ENCODE measurements at regions not wholly inside any gene's neighbourhood (a gene's known extent, or its start where the extent isn't known, plus 50 kb on each side); places are given as distances from the start of the nearest gene placed in this dataset.
"Not testable (repeated sequence)": the region's sequence is repeated elsewhere in the genome, so short reads cannot be mapped to it uniquely, and the experiment has no call there.

- no peak for DNase-seq (ENCODE audit: low read depth)
These were observed 328.3 kb upstream of the IL12A start for GRCh38 chr3:159660326-159660725.

DNA sequence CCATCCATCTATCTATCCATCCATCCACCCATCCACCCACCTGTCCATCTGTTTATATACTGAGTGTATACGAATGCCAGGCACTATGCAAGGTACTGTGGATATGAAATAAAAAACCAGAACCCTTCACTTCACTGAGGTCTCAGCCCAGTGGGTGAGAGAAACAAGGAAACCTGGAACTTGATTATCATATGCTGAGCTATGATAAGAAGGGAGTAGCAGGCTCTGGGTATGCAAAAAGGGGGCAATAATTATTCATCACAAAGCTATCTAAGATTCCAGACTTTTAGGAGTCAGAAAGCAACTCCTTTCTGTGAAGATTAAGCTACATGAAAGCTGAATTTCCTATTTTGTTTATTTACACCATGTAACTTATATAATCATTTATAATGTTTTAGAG lies 327.7 kb upstream of the IL12A start:
- no peak for DNase-seq (ENCODE audit: low read depth)

GRCh38 chr3:159662549-159662948 lies 326.1 kb upstream of the IL12A start:
- DNase-seq (ENCODE audit: low read depth) = no peak

- no peak for DNase-seq (ENCODE audit: low read depth)
These were observed 324.6 kb upstream of the IL12A start for GRCh38 chr3:159664006-159664405.

- DNase-seq (ENCODE audit: low read depth) = no peak
These were observed 324.0 kb upstream of the IL12A start for GRCh38 chr3:159664653-159665052.

DNA sequence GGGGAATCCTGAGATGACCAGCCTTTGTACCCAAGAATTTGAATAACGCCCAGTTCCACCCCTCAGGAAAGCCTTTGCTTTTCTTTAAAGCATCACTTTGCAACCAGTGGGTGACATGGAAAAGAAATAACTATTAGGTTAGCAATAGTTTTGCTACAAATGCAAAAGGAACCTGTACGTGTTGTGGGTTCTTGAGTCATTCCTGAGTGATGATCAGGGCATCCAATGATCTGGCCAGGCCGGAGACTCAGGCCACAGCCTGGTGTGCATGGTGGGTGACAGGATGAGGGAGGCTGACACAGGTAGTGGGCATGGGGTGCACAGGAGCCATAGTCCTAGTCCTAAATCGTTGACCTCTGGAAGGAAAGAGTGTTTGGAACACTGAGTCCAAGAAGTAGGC lies 321.4 kb upstream of the IL12A start:
- DNase-seq (ENCODE audit: low read depth) = no peak

DNA sequence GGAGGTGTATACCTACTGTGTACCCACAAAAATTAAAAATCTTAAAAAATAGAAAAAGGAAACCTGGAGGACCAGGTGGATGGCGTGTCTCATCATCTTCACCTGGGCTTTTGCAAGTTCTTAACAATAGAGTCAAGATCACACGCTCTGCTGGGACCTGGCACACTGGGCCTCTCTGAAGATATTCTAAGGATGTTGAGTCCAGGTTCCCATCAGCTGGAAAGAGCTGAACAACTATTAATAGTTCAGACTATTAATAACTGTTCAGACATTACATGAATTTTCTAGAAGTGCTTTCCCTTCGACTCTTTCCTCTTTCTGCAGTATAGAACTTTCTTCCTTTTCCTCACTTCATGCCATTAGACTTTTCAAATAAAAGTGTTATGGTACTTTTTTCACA lies 320.2 kb upstream of the IL12A start:
- DNase-seq (ENCODE audit: low read depth) = no peak

DNA sequence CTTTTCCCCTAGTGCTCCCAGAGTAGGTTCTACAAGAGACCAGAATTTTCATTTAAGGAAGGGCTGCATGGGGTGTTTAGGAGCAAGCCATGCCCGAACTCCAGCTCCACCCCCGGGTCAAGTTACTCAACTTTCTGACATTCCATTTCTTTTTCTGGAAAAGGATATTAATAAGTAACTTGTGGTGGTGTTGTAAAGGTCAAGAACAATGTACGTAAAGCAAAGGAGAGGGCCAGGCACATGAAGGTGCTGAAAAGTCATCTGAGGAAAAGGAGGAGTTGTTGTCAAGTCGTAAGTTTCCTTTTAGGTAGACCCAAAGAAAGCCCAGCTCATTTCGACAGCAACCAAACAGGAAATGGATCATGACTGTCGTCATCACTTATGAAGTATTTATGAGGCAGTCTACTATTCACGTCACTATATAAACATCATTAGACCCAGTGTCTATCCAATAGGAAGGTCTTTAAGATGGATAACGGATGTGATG lies 319.6 kb upstream of the IL12A start:
- DNase-seq (ENCODE audit: low read depth) = no peak

- no peak for DNase-seq (ENCODE audit: low read depth)
These were observed 318.9 kb upstream of the IL12A start for GRCh38 chr3:159669766-159670165.

GRCh38 chr3:159672728-159673688 lies 315.6 kb upstream of the IL12A start:
- DNase-seq (ENCODE audit: low read depth) = no peak

DNA sequence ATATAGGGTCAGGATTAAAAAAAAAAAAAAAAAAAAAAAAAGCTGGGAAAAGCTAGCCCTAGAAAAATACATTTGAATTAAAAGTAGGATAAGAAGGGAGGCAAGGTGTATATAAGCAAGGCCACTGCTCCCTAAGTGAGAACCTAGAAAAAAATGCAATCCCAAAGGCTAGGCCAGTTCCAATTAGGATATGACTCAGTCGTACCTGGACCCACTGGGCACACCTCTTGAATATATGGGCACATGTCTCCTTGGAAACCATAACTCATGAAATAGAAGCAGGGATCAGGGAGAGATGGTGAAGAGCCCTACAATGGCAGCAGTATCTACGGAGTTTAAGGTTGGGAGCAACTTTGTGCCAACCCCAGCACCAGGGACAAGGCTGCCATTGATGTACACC lies 314.1 kb upstream of the IL12A start:
- no peak for DNase-seq (ENCODE audit: low read depth)

DNA sequence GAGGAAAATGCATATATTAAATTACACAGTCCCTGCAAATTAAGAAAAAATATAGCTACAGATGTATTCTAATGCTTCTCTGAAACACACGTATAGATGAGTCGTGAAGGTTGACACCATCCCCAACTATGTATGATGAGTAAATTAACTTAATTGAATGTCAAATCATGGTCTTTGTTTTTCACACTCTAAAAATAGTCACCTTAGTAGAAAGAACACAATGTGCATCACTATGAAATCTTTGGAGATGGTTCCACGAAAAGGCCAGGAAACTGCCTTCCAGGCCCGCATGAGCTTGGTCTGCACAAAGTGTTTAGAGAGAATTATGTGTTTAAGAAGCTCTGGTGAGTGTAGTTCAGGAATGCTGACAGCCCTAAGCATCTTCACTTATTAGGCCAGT lies 313.4 kb upstream of the IL12A start:
- DNase-seq (ENCODE audit: low read depth) = no peak

- no peak for DNase-seq (ENCODE audit: low read depth)
These were observed 308.7 kb upstream of the IL12A start for GRCh38 chr3:159679900-159680299.

DNA sequence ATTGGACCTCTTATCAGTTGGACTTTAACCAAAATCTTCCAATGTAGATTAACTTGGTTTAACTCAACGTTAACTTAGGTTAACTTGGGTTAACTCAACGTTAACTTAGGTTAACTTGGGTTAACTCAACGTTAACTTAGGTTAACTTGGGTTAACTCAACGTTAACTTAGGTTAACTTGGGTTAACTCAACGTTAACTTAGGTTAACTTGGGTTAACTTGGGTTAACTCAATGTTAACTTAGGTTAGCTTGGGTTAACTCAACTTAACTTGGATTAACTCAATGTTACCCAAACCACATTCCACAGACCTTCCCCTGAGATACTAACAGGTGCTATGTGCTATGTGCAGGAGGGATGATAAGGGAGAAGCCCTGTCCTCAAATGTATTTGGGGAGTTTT lies 306.9 kb upstream of the IL12A start:
- not testable (repeated sequence) for DNase-seq (ENCODE audit: low read depth)

GRCh38 chr3:159685801-159686200 lies 302.8 kb upstream of the IL12A start:
- no peak for DNase-seq (ENCODE audit: low read depth)

- no peak for DNase-seq (ENCODE audit: low read depth)
These were observed 295.4 kb upstream of the IL12A start for GRCh38 chr3:159693226-159693625.

DNA sequence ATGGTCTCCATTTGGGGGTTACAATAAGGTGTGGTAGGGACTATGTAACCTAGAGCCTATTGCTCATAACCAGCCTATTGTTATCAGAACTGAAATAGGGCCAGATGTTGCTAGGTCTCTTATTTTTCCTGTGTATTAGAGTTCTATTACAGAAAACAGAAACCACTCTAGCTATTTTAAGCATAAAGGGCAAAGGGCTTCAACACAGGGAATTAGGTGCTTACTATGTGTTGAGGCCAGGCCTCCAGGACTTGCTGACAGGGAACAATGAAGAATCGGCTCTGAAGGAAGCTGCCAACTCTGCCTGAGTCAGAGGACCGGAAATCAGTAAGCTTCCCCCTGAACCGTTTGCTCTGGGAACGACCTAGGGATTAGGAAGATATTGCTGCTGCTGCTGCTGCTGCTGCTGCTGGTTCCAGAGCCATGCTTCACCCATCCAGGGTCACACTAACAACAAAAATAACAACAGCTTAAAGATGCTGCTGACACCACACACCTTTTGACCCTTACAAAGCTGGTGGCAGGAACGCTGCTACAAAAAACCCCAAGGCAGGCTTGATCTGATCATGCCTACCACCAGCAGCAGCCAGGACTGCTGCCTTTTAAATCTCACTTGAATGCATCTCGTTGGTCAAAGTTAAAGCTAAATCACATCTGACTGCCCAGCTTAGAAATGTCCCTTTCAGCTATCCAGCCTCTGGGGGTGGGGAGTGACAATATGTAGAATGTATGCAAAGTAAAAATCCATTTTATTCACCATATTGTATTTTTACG lies 276.9 kb upstream of the IL12A start:
- DNase-seq (ENCODE audit: low read depth) = peak; percentile 76

DNA sequence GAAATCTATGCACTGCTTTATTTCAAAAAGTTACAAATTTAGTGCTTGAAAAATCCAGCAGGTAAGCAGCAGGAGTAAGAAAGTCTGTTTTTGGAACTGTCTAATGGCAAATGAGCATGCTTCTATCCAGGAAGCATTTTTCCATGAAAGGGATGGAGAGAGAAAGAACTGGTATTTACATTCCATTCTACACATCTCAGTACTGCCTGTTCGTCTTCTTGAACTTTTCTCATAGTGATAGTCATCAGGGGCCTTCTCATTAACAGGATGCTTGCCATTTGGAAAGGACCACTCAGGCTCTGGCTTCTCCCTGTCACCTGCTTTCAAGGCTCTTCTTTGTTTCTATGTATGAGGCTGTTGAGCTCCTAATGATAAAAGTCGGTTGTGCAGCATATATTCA lies 267.3 kb upstream of the IL12A start:
- DNase-seq (ENCODE audit: low read depth) = no peak

GRCh38 chr3:159723295-159723694 lies 265.3 kb upstream of the IL12A start:
- no peak for DNase-seq (ENCODE audit: low read depth)

DNA sequence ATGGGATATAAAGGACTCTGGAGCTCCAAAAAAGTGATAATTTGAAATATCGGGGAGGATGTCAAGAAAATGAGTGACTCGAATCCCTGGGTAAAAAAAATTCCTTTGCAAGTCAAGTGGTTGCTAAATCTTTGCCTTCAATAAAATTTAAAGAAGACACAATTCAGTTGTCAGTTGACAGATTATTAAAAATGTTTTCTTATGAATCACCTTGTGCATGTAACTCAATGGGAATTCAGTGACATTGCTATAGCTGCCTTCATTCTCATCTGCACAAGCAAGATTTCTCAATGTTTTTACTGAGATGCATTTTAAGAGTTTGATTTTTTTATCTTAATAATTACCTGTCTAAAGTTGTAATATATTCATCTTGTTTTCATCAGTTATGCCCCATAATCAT lies 264.0 kb upstream of the IL12A start:
- no peak for DNase-seq (ENCODE audit: low read depth)

DNA sequence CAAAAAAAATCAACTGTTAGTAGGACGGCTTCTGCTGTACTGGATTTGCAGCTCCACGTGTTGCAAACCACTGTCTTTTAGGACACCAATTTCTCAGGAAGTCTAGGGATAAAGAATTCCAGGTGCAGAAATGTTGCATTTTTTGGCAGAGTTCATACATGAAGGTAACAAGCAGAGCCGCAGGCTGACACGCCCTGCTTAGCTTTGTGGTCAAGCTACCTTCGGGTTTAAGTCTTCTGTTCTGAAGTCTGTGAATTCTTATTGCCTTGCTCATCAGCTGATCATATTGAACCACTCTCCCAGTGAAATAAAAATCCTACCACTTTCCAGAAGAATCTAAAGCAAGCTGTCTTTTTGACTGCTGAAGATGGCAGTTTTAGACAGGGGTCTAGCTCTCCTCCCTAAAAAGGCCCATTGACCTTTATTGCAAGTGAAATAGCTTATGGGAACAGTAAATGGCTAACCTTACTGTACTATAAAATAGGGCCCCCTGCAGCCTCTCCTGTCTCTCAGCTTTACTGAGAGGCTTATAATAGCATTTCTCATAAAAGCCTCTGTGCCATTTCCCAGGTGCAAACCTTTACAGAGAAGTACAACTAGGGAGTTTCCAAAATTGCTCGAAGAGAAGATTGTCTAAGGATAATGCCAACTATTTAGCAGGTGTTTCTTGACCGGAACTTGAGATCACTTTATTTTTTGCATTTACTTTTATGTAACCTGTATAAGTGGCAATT lies 262.2 kb upstream of the IL12A start:
- no peak for DNase-seq (ENCODE audit: low read depth)

GRCh38 chr3:159727506-159727905 lies 261.1 kb upstream of the IL12A start:
- no peak for DNase-seq (ENCODE audit: low read depth)

All from fibroblast of the conjunctiva (primary cell).